BLaER1 (cell line): ENCODE measurements at regions not wholly inside any gene's neighbourhood (a gene's known extent, or its start where the extent isn't known, plus 50 kb on each side); places are given as distances from the start of the nearest gene placed in this dataset.

Source experiments
- H3K27ac ChIP-seq: shearing (Covaris generic); formaldehyde crosslinking; 2 replicates; pipeline ENCODE4 v1.8.1; 2022
- H3K27me3 ChIP-seq: shearing (Covaris generic); formaldehyde crosslinking; 2 replicates; pipeline ENCODE4 v1.8.1; 2022
- H3K36me3 ChIP-seq: shearing (Covaris generic); formaldehyde crosslinking; 2 replicates; pipeline ENCODE4 v1.8.1; 2022
- H3K4me1 ChIP-seq: shearing (Covaris generic); formaldehyde crosslinking; 2 replicates; pipeline ENCODE4 v1.8.1; 2022
- H3K4me2 ChIP-seq: shearing (Covaris generic); formaldehyde crosslinking; 2 replicates; pipeline ENCODE4 v1.8.1; 2022
- H3K4me3 ChIP-seq: shearing (Covaris generic); formaldehyde crosslinking; 2 replicates; pipeline ENCODE4 v1.8.1; 2022
- H3K9ac ChIP-seq: shearing (Covaris generic); formaldehyde crosslinking; 2 replicates; pipeline ENCODE4 v1.8.1; 2022
- H3K9me3 ChIP-seq: shearing (Covaris generic); formaldehyde crosslinking; 2 replicates; pipeline ENCODE4 v1.8.1; 2022
- H4K20me1 ChIP-seq: shearing (Covaris generic); formaldehyde crosslinking; 2 replicates; pipeline ENCODE4 v1.8.1; 2022
- Cebpa-rat ChIP-seq: shearing (Covaris generic); IDR thresholded peaks from 2 replicates; pipeline ENCODE4 v1.8.1; 2022

DNA sequence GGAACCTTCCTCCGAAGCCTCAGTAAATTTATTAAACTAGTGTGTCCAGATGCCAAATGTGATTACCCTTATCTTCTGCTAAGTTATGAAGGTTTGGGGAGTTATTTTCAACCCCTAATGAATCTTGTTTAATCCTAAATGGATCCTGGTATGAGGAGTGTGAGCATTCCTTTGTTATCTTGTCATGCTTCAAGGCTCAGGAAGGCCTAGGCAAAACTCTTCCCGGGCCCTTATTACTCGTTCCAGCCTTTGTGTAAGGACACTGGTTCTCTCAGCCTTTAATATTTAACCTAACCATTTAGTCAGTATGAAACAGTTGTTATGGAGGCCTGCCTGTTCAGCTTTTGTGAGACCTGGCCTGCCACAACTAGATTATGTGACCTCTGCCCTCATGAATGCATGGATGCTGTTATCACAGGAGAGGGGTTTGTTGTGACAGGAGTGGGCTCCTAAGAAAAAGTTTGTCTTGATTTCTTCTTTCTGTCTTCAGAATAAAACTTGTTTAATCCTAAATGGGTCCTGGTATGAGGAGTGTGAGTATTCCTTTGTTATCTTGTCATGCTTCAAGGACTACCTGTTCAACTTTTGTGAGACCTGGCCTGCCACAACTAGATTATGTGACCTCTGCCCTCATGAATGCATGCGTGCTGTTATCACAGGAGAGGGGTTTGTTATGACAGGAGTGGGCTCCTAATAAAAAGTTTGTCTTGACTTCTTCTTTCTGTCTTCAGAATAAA, 181.7 kb downstream of the SLC39A8 start:
- no peaks in the 10 kb centered on the region for H4K20me1 ChIP-seq
- H3K4me3 ChIP-seq: no peak overlapping the region
- H3K27me3 ChIP-seq: no peaks in the 10 kb centered on the region
- no peaks in the 10 kb centered on the region for H3K4me1 ChIP-seq
- no peaks in the 10 kb centered on the region for H3K36me3 ChIP-seq
- no peaks in the 10 kb centered on the region for H3K9me3 ChIP-seq
- H3K4me2 ChIP-seq: no peak overlapping the region
- TF ChIP-seq Cebpa-rat: no peak
- H3K27ac ChIP-seq: no peak overlapping the region
- H3K9ac ChIP-seq: no peak overlapping the region

DNA sequence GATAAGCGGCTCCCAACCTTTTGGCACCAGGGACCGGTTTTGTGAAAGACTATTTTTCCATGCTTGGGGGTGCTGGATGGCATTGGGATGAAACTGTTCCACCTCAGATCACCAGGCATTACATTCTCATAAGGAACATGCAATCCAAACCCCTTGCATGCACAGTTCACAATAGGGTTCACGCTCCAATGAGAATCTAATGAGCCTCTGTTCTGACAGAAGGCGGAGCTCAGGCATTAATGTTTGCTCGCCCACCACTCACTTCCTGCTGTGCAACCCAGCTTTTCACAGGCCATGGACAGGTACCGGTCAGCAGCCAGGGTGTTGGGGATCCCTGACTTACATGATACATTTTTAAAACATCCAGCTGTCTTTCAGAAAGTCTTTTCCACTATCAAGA, 187.3 kb downstream of the SLC39A8 start:
- Histone ChIP-seq H3K9me3 (no peaks in the 10 kb centered on the region), H3K4me1 (no peaks in the 10 kb centered on the region), H3K4me3 (no peak overlapping the region), H3K27me3 (no peaks in the 10 kb centered on the region), H4K20me1 (no peaks in the 10 kb centered on the region), H3K27ac (no peak overlapping the region), H3K4me2 (no peak overlapping the region), H3K36me3 (no peaks in the 10 kb centered on the region), H3K9ac (no peak overlapping the region)
- TF ChIP-seq Cebpa-rat: no peak

DNA sequence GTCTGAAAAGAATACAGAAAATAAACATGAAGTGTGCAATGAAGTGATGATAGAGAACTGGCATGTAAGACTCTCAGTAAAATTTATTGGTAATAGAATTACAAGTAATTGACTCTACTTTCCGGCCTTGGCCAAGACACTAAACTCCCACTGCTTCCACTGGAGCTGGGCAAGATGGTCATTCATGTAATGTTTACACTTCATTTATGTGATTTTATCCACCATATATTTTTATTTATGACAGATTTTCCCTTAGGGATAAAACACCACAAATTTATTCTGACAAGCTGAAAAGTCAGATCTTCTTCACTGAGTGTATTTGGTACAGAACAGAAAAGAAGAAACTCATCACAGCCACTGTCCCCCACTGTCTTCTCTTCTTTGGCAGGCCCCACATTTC, 191.9 kb downstream of the SLC39A8 start:
- no peaks in the 10 kb centered on the region for H3K9me3 ChIP-seq
- no peaks in the 10 kb centered on the region for H3K36me3 ChIP-seq
- H3K27me3 ChIP-seq: no peaks in the 10 kb centered on the region
- no peak overlapping the region for H3K4me2 ChIP-seq
- TF ChIP-seq Cebpa-rat: no peak
- no peaks in the 10 kb centered on the region for H4K20me1 ChIP-seq
- no peak overlapping the region for H3K9ac ChIP-seq
- H3K4me3 ChIP-seq: no peak overlapping the region
- no peak overlapping the region for H3K27ac ChIP-seq
- H3K4me1 ChIP-seq: no peaks in the 10 kb centered on the region

DNA sequence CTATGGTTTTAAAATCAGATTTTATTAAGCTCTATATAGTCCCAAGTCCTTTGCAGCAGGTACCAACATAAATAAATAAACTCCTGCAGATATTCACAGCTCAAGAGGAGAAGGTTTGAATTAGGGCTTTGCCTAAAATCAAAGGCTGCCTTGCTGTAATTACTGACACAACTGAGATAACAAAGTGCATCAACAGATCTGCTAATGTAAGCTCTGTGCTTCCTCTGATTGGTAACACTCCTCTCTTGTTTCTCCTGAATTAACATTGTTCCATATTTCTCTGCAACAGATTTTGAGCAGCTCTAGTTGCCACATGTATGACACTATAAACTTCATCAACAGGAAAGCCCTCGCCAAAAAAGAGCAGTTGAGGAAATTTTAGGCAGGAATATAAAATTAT, 193.6 kb downstream of the SLC39A8 start:
- Histone ChIP-seq H3K4me2 (no peak overlapping the region), H3K4me1 (no peaks in the 10 kb centered on the region), H3K27me3 (no peaks in the 10 kb centered on the region), H3K9ac (no peak overlapping the region), H3K4me3 (no peak overlapping the region), H3K9me3 (no peaks in the 10 kb centered on the region), H3K27ac (no peak overlapping the region), H4K20me1 (no peaks in the 10 kb centered on the region), H3K36me3 (no peaks in the 10 kb centered on the region)
- no peak for TF ChIP-seq Cebpa-rat

DNA sequence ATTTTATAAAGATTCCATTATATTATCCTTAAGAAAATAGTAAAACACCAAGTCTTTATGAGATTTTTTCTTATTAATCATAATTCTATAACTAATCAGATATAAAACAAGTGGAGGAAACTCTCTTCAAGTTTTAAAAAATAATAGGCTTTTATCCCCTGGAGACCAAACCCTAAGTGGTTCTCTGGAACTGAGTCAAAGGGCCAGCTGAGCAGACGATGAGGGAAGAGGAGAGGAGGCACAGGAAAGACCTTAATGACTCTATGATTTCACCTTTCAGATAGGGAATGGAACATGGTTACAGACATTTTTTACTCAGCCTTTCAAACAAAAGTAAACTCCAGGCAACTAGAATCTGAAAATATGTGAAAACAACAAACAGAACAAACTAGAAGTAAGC, 201.8 kb downstream of the SLC39A8 start:
- no peak for TF ChIP-seq Cebpa-rat
- H3K27ac ChIP-seq: no peak overlapping the region
- no peaks in the 10 kb centered on the region for H3K36me3 ChIP-seq
- no peak overlapping the region for H3K9ac ChIP-seq
- no peaks in the 10 kb centered on the region for H3K9me3 ChIP-seq
- no peaks in the 10 kb centered on the region for H4K20me1 ChIP-seq
- no peak overlapping the region for H3K4me3 ChIP-seq
- H3K27me3 ChIP-seq: no peaks in the 10 kb centered on the region
- H3K4me2 ChIP-seq: no peak overlapping the region
- peaks cover 7% of the 10 kb centered on the region; the same call in 1 of the 2 replicates for H3K4me1 ChIP-seq

DNA sequence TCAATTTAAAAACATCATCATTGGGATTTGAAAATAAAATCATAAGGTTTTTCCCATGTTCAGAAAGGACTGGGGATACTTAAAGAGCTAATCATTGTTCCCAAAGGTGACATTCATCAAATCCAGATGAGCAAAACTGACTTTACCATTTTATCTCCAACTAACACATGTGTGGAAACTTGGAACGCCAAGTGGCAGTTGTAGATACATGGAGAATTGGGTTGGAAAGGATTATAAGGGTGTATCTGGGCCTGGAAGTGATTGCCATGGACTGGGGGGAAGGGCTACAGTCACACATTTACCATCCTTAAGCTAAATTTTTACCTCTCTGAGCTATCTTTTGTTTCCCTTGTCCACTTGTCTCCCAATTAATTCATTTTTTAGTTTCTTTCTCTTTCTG, 203.4 kb downstream of the SLC39A8 start:
- Histone ChIP-seq H3K27me3 (no peaks in the 10 kb centered on the region), H3K36me3 (no peaks in the 10 kb centered on the region), H3K4me1 (peaks cover 7% of the 10 kb centered on the region; the same call in 1 of the 2 replicates), H3K9ac (no peak overlapping the region), H3K4me3 (no peak overlapping the region), H3K4me2 (no peak overlapping the region), H3K9me3 (no peaks in the 10 kb centered on the region), H4K20me1 (no peaks in the 10 kb centered on the region), H3K27ac (no peak overlapping the region)
- no peak for TF ChIP-seq Cebpa-rat

DNA sequence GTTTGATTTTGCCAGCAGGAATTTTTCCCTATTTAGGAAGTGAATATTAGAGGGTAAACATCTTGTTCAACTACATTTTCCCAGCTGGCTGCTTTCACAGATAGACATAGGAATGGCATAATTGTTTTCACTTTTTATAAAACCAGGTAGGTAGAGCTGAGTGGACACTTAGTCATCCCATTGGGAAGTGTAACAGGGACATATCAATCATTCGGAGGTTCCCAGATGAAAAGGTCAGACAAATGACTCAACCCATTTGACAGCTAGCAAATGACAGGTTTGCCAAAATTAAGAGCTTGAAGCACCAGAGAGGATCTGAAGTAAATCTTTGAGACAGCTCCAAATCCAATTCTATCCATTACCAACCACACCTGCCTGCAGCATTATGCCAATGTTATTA, 205.3 kb downstream of the SLC39A8 start:
- TF ChIP-seq Cebpa-rat: no peak
- H3K36me3 ChIP-seq: no peaks in the 10 kb centered on the region
- no peak overlapping the region for H3K4me2 ChIP-seq
- no peak overlapping the region for H3K9ac ChIP-seq
- H3K4me1 ChIP-seq: peaks cover 7% of the 10 kb centered on the region; the same call in 1 of the 2 replicates
- no peaks in the 10 kb centered on the region for H3K27me3 ChIP-seq
- no peak overlapping the region for H3K27ac ChIP-seq
- H3K4me3 ChIP-seq: no peak overlapping the region
- H3K9me3 ChIP-seq: no peaks in the 10 kb centered on the region
- H4K20me1 ChIP-seq: no peaks in the 10 kb centered on the region

DNA sequence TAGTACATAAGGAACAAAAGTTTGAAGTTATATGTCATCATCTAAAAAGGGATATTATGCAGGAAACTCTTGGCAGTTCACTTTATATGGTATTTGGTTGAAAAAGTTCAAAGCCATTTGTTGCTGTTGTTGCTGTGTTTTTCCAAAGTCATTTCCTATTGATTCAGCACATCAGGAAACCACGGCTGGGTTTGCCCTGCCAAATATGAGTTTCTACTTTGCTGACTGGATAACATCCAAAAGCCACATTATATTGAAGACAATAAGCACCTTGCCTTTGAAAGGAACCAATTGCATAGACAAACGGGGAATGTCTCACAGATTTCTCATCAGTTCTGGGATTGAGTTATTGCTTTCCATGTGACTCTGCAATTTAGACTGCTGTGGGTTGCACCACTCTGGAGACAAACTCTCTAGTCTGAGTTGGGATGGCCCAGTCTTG, 206.1 kb downstream of the SLC39A8 start:
- H3K9me3 ChIP-seq: no peaks in the 10 kb centered on the region
- TF ChIP-seq Cebpa-rat: no peak
- no peak overlapping the region for H3K4me3 ChIP-seq
- no peaks in the 10 kb centered on the region for H3K27me3 ChIP-seq
- no peak overlapping the region for H3K4me2 ChIP-seq
- no peak overlapping the region for H3K27ac ChIP-seq
- no peak overlapping the region for H3K9ac ChIP-seq
- H3K4me1 ChIP-seq: peaks cover 7% of the 10 kb centered on the region; the same call in 1 of the 2 replicates
- H4K20me1 ChIP-seq: no peaks in the 10 kb centered on the region
- no peaks in the 10 kb centered on the region for H3K36me3 ChIP-seq

DNA sequence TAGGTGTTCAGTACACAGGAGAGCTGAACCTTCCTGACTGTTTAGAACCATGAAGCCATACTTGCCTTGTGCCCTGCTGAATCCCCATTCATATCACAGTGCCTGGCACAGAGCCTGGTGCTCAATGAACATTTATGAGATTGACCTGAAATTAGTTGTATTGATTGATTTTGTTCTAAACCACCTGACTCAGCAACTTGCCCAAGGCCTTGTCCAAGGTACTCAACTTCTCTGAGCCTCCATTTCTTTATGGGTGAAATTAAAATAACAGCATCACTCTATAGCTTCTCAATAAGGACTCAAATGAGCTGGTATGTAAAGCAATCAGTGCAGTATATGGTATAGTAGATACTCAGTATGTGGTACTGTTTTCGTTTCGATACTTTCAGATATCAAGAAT, 208.1 kb downstream of the SLC39A8 start:
- no peaks in the 10 kb centered on the region for H4K20me1 ChIP-seq
- no peak overlapping the region for H3K4me2 ChIP-seq
- H3K9ac ChIP-seq: no peak overlapping the region
- no peaks in the 10 kb centered on the region for H3K36me3 ChIP-seq
- H3K9me3 ChIP-seq: no peaks in the 10 kb centered on the region
- no peak overlapping the region for H3K27ac ChIP-seq
- H3K27me3 ChIP-seq: no peaks in the 10 kb centered on the region
- TF ChIP-seq Cebpa-rat: no peak
- peaks cover 7% of the 10 kb centered on the region; the same call in 1 of the 2 replicates for H3K4me1 ChIP-seq
- H3K4me3 ChIP-seq: no peak overlapping the region

DNA sequence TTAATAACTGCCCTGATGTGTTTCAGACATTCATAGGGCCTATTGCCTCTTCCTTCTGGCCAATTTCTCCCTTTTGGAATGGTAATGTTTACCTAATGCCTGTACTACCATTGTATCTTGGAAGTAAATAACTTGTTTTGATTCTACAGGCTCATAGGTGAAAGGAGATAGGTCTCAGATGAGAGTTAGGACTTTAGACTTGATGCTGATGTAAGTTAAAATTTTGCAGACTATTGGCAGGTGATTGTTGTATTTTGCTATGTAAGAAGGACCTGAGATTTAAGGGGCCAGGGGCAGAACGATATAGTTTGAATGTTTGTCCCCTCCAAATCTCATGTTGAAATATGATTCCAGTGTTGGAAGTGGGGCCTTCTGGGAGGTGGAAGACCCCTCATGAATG, 215.5 kb downstream of the SLC39A8 start:
- no peak overlapping the region for H3K4me2 ChIP-seq
- no peak for TF ChIP-seq Cebpa-rat
- no peak overlapping the region for H3K4me3 ChIP-seq
- no peaks in the 10 kb centered on the region for H3K27me3 ChIP-seq
- H4K20me1 ChIP-seq: no peaks in the 10 kb centered on the region
- no peak overlapping the region for H3K9ac ChIP-seq
- H3K9me3 ChIP-seq: no peaks in the 10 kb centered on the region
- no peaks in the 10 kb centered on the region for H3K36me3 ChIP-seq
- H3K27ac ChIP-seq: no peak overlapping the region
- H3K4me1 ChIP-seq: no peaks in the 10 kb centered on the region
